ENCODE measurements at regions not wholly inside any gene's neighbourhood (a gene's known extent, or its start where the extent isn't known, plus 50 kb on each side); places are given as distances from the start of the nearest gene placed in this dataset.

GRCh38 chr12:24728366-24728765, 220.5 kb downstream of the BCAT1 start:
- no peak overlapping the region for H3K4me3 ChIP-seq (ENCODE audit: low read length)
- no peak for DNase-seq (ENCODE audit: low read depth, low spot score)

GRCh38 chr12:24725616-24726015, 223.3 kb downstream of the BCAT1 start:
- DNase-seq (ENCODE audit: low read depth, low spot score): no peak
- H3K4me3 ChIP-seq (ENCODE audit: low read length): no peak overlapping the region

- DNase-seq (ENCODE audit: low read depth, low spot score): no peak
- no peak overlapping the region for H3K4me3 ChIP-seq (ENCODE audit: low read length)
These were observed 224.1 kb downstream of the BCAT1 start for GRCh38 chr12:24724814-24725213.

- no peak for DNase-seq (ENCODE audit: low read depth, low spot score)
- H3K4me3 ChIP-seq (ENCODE audit: low read length): no peak overlapping the region
These were observed 225.1 kb downstream of the BCAT1 start for GRCh38 chr12:24723759-24724158.

- no peak for DNase-seq (ENCODE audit: low read depth, low spot score)
These were observed 227.7 kb downstream of the BCAT1 start for GRCh38 chr12:24721191-24721590.

GRCh38 chr12:24719293-24719721, 229.6 kb downstream of the BCAT1 start:
- H3K4me3 ChIP-seq (ENCODE audit: low read length): no peak overlapping the region
- DNase-seq (ENCODE audit: low read depth, low spot score): no peak

More at GRCh38 chr12:24721191-24721590, 227.7 kb downstream of the BCAT1 start:
- H3K4me3 ChIP-seq (ENCODE audit: low read length): no peak overlapping the region

- H3K4me3 ChIP-seq (ENCODE audit: low read length): no peak overlapping the region
- no peak for DNase-seq (ENCODE audit: low read depth, low spot score)
These were observed 230.3 kb downstream of the BCAT1 start for GRCh38 chr12:24718617-24719016.

GRCh38 chr12:24714237-24714636, 234.7 kb downstream of the BCAT1 start:
- H3K4me3 ChIP-seq (ENCODE audit: low read length): no peak overlapping the region
- DNase-seq (ENCODE audit: low read depth, low spot score): no peak

GRCh38 chr12:24711056-24712008, 237.6 kb downstream of the BCAT1 start:
- DNase-seq (ENCODE audit: low read depth, low spot score): no peak
- H3K4me3 ChIP-seq (ENCODE audit: low read length): no peak overlapping the region

GRCh38 chr12:24709216-24709615, 239.7 kb downstream of the BCAT1 start:
- no peak for DNase-seq (ENCODE audit: low read depth, low spot score)

GRCh38 chr12:24708718-24709117, 240.2 kb downstream of the BCAT1 start:
- no peak for DNase-seq (ENCODE audit: low read depth, low spot score)
- H3K4me3 ChIP-seq (ENCODE audit: low read length): no peak overlapping the region

More at GRCh38 chr12:24709216-24709615, 239.7 kb downstream of the BCAT1 start:
- H3K4me3 ChIP-seq (ENCODE audit: low read length): no peak overlapping the region

- no peak for DNase-seq (ENCODE audit: low read depth, low spot score)
- no peak overlapping the region for H3K4me3 ChIP-seq (ENCODE audit: low read length)
These were observed 240.9 kb downstream of the BCAT1 start for GRCh38 chr12:24708043-24708442.

- no peak for DNase-seq (ENCODE audit: low read depth, low spot score)
- no peak overlapping the region for H3K4me3 ChIP-seq (ENCODE audit: low read length)
These were observed 241.6 kb downstream of the BCAT1 start for GRCh38 chr12:24707334-24707733.

GRCh38 chr12:24705741-24706358, 243.1 kb downstream of the BCAT1 start:
- no peak for DNase-seq (ENCODE audit: low read depth, low spot score)
- H3K4me3 ChIP-seq (ENCODE audit: low read length): no peak overlapping the region

GRCh38 chr12:24705216-24705615, 243.7 kb downstream of the BCAT1 start:
- DNase-seq (ENCODE audit: low read depth, low spot score): no peak
- no peak overlapping the region for H3K4me3 ChIP-seq (ENCODE audit: low read length)

- DNase-seq (ENCODE audit: low read depth, low spot score): no peak
- H3K4me3 ChIP-seq (ENCODE audit: low read length): no peak overlapping the region
These were observed 247.6 kb downstream of the BCAT1 start for GRCh38 chr12:24701343-24701742.

- DNase-seq (ENCODE audit: low read depth, low spot score): no peak
- H3K4me3 ChIP-seq (ENCODE audit: low read length): no peak overlapping the region
These were observed 249.9 kb downstream of the BCAT1 start for GRCh38 chr12:24698972-24699371.

- no peak for DNase-seq (ENCODE audit: low read depth, low spot score)
- H3K4me3 ChIP-seq (ENCODE audit: low read length): no peak overlapping the region
These were observed 251.1 kb downstream of the BCAT1 start for GRCh38 chr12:24697769-24698168.

GRCh38 chr12:24697295-24697694, 251.6 kb downstream of the BCAT1 start:
- H3K4me3 ChIP-seq (ENCODE audit: low read length): no peak overlapping the region
- no peak for DNase-seq (ENCODE audit: low read depth, low spot score)

- no peak for DNase-seq (ENCODE audit: low read depth, low spot score)
These were observed 252.1 kb downstream of the BCAT1 start for GRCh38 chr12:24696800-24697199.

More at GRCh38 chr12:24696800-24697199, 252.1 kb downstream of the BCAT1 start:
- no peak overlapping the region for H3K4me3 ChIP-seq (ENCODE audit: low read length)
